HEK293T (cell line): ENCODE measurements at regions not wholly inside any gene's neighbourhood (a gene's known extent, or its start where the extent isn't known, plus 50 kb on each side); places are given as distances from the start of the nearest gene placed in this dataset.

Experiments
- CTCF ChIA-PET: fragments of 350-600 bp; formaldehyde crosslinking; extraction: SDS; loops from one replicate; lab custom pipeline; 2021; ENCODE audit warnings: antibody characterized with exemption, inconsistent platforms; lab: Yijun Ruan, JAX
- POLR2A ChIA-PET: fragments of 350-600 bp; formaldehyde crosslinking; extraction: SDS; loops from one replicate; lab custom pipeline; 2020; ENCODE audit warnings: antibody characterized with exemption, inconsistent platforms; lab: Yijun Ruan, JAX
- DNase-seq: peaks from one replicate; pipeline ENCODE4 v3.0.0; 2012; ENCODE audit warnings: mixed read lengths; ENCODE audit errors: extremely low spot score
- ARNT ChIP-seq: fragments of 450-650 bp; IDR thresholded peaks from 2 replicates; pipeline ENCODE4 v1.6.1; 2017; ENCODE audit warnings: mild to moderate bottlenecking
- BHLHE40 ChIP-seq: fragments of 450-650 bp; IDR thresholded peaks from 2 replicates; pipeline ENCODE4 v1.6.1; 2016; ENCODE audit warnings: mild to moderate bottlenecking, moderate library complexity, borderline replicate concordance
- CTBP1 ChIP-seq: fragments of 450-650 bp; IDR thresholded peaks from 2 replicates; pipeline ENCODE4 v1.6.1; 2016; ENCODE audit warnings: borderline replicate concordance
- ELF4 ChIP-seq: fragments of 450-650 bp; IDR thresholded peaks from 2 replicates; pipeline ENCODE4 v1.6.1; 2017; ENCODE audit warnings: antibody characterized with exemption
- FOXA1 ChIP-seq: fragments of 450-650 bp; IDR thresholded peaks from 2 replicates; pipeline ENCODE4 v1.6.1; 2016; ENCODE audit warnings: mild to moderate bottlenecking
- FOXK2 ChIP-seq: fragments of 450-650 bp; IDR thresholded peaks from 2 replicates; pipeline ENCODE4 v1.6.1; 2016; ENCODE audit warnings: mild to moderate bottlenecking
- FOXM1 ChIP-seq: fragments of 450-650 bp; IDR thresholded peaks from 2 replicates; pipeline ENCODE4 v1.6.1; 2017; ENCODE audit warnings: mild to moderate bottlenecking, borderline replicate concordance
- HDGF ChIP-seq: fragments of 450-650 bp; IDR thresholded peaks from 2 replicates; pipeline ENCODE4 v1.6.1; 2017; ENCODE audit warnings: antibody characterized with exemption, borderline replicate concordance
- L3MBTL2 ChIP-seq: fragments of 450-650 bp; conservative IDR thresholded peaks from 2 replicates; pipeline ENCODE4 v1.6.1; 2016; ENCODE audit warnings: mild to moderate bottlenecking
- LEF1 ChIP-seq: fragments of 450-650 bp; IDR thresholded peaks from 2 replicates; pipeline ENCODE4 v1.6.1; 2017; ENCODE audit warnings: mild to moderate bottlenecking, borderline replicate concordance
- NFRKB ChIP-seq: fragments of 450-650 bp; IDR thresholded peaks from 2 replicates; pipeline ENCODE4 v1.6.1; 2016; ENCODE audit warnings: mild to moderate bottlenecking, moderate library complexity
- SP1 ChIP-seq: fragments of 450-650 bp; IDR thresholded peaks from 2 replicates; pipeline ENCODE4 v1.6.1; 2017
- SUZ12 ChIP-seq: fragments of 450-650 bp; IDR thresholded peaks from 2 replicates; pipeline ENCODE4 v1.6.1; 2016; ENCODE audit warnings: mild to moderate bottlenecking
- TARDBP ChIP-seq: fragments of 450-650 bp; IDR thresholded peaks from 2 replicates; pipeline ENCODE4 v1.6.1; 2016
- ZNF384 ChIP-seq: fragments of 450-650 bp; IDR thresholded peaks from 2 replicates; pipeline ENCODE4 v1.6.1; 2016
- TF ChIP-seq, protein P1 (sequence below): fragments of 450-650 bp; IDR thresholded peaks from 2 replicates; pipeline ENCODE4 v1.6.1; 2016

DNA sequence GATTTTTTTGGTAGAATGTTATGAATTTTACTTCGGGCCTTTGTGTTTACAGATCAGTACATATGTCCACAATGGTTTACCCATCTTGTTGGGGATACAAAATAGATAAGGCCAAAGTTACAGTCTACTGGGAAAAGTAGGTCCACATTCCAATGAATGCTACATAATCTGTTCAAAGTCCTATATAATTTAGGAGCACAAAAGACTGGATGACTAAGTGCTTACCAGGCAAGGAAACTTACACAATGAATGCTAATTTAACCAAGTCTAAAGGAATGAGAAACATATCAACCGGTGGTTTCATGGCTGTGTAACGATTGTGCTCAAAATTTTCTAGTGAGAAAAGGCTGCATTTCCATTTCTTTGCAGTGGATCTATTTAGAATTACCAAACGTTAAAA is 97.4 kb upstream of the TRPM3 start:
- CTCF ChIA-PET, result no interaction called here
- TF ChIP-seq BHLHE40 (no peak), FOXM1 (no peak), NFRKB (no peak), CTBP1 (no peak)
- TF ChIP-seq, protein P1, sequence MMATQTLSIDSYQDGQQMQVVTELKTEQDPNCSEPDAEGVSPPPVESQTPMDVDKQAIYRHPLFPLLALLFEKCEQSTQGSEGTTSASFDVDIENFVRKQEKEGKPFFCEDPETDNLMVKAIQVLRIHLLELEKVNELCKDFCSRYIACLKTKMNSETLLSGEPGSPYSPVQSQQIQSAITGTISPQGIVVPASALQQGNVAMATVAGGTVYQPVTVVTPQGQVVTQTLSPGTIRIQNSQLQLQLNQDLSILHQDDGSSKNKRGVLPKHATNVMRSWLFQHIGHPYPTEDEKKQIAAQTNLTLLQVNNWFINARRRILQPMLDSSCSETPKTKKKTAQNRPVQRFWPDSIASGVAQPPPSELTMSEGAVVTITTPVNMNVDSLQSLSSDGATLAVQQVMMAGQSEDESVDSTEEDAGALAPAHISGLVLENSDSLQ, result no peak
- POLR2A ChIA-PET, result no interaction called here
- no peak for DNase-seq

DNA sequence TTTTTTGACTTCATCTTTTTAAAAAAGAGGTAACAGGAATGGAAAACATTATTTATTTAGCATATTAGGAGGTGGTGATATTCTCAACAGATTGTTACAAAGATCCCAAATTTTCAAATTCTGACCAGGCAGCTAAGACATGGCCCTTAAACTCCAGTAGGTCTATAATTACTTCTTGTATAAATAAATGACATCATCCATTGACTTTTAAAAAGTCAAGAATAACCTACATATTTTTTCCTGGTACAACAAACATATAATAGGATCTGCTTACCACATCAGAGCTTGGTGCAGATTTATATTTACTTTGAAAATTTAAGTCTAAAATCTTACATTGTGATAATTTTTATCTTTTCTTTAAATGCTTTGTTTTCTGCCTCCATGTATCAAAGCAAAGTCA is 92.2 kb upstream of the TRPM3 start:
- ChIA-PET POLR2A (no interaction called here), CTCF (no interaction called here)
- DNase-seq, result no peak
- no peak for TF ChIP-seq ELF4
- TF ChIP-seq NFRKB, result no peak
- TF ChIP-seq BHLHE40, result no peak
- no peak for TF ChIP-seq FOXK2
- TF ChIP-seq FOXA1, result no peak
- TF ChIP-seq LEF1, result no peak
- no peak for TF ChIP-seq CTBP1
- TF ChIP-seq SUZ12, result no peak
- TF ChIP-seq SP1, result no peak
- TF ChIP-seq, protein P1, result no peak
- TF ChIP-seq TARDBP, result no peak
- no peak for TF ChIP-seq L3MBTL2

DNA sequence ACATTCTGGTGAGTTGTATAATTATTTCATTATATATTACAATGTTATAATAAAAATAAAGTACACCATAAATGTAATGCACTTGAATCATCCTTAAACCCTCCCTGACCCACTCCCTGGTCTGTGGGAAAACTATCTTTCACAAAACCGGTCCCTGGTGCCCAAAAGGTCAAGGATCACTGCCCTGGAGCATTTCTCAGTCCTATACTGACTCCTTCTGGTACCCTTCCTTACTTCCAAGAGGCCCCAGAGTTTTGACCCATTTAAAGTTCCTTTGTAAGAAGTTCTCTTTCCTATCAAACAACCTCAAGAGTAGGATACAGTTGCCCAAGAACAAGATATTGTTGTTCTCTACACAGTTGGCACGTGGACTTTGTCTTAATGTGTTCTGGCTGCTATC is 88.9 kb upstream of the TRPM3 start:
- POLR2A ChIA-PET, result no interaction called here
- CTCF ChIA-PET, result no interaction called here
- TF ChIP-seq CTBP1, result no peak
- TF ChIP-seq, protein P1, result no peak
- TF ChIP-seq BHLHE40, result no peak
- no peak for TF ChIP-seq LEF1
- no peak for TF ChIP-seq ELF4
- no peak for TF ChIP-seq TARDBP
- TF ChIP-seq FOXK2, result no peak
- TF ChIP-seq FOXM1, result no peak
- TF ChIP-seq L3MBTL2, result no peak
- TF ChIP-seq SUZ12, result no peak
- TF ChIP-seq NFRKB, result no peak
- no peak for DNase-seq

DNA sequence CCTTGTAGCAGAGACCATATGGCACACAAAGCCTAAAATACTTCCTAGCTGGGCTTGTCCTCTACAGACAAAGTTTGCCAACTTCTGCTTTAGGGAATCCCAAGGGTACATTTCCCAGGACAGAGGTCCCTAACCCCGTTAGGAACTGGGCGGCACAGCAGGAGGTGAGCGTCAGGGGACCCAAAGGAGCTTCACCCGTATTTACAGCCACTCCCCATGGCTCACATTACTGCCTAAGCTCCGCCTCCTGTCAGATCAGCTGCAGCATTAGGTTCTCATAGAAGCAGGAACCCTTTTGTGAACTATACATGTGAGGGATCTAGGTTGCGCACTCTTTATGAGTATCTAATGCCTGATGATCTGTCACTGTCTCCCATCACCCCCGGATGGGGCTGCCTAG is 88.5 kb upstream of the TRPM3 start:
- ChIA-PET POLR2A (no interaction called here), CTCF (no interaction called here)
- TF ChIP-seq CTBP1 (no peak), ZNF384 (no peak), FOXM1 (no peak), HDGF (no peak), NFRKB (no peak), L3MBTL2 (no peak), BHLHE40 (no peak), TARDBP (no peak), ELF4 (no peak), SUZ12 (no peak), FOXA1 (no peak), ARNT (no peak), LEF1 (no peak), SP1 (no peak), FOXK2 (no peak)
- TF ChIP-seq, protein P1, result no peak
- no peak for DNase-seq

DNA sequence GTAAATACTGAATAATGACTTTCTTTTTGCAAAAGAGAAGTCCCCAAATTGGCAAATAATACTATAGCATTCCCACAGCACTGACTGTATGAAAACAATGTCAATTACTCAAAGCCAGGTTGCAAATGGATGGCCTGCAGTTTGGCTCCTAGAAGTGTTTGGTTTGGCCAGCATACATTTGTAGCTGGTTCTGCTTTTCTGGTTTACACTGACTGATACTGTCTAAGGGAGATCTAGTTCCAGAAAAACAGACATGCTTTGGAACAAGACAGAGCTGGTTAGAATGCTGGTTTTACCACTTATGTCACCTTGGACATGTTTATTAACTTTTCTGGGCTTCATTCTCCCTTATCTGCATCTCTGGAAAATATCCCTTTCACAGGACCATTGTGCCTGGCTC is 81.5 kb upstream of the TRPM3 start:
- ChIA-PET CTCF (no interaction called here), POLR2A (no interaction called here)
- TF ChIP-seq BHLHE40 (no peak), HDGF (no peak), SUZ12 (no peak), FOXM1 (no peak)
- no peak for DNase-seq

DNA sequence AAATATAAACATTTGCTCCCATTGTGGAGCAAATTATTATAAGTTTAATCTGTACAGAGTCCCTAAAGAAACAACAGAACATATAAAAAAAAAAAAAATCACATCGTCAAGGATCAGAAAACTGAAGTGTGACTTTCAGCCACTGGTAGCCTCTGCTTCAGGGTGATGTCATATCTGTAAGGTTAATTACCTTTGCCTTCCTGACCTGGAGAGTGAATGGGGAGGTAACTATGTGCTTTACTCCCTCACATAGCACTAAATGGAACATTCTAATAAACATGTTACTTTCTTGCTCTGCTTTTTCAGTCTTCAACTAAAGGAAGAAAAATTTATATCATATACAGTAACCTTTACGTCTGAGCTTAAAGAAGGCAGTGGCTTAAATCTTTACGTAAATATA is 70.3 kb upstream of the TRPM3 start:
- DNase-seq, result no peak
- ChIA-PET CTCF (no interaction called here), POLR2A (no interaction called here)
- TF ChIP-seq HDGF, result no peak
- no peak for TF ChIP-seq SP1
- TF ChIP-seq TARDBP, result no peak
- no peak for TF ChIP-seq NFRKB
- TF ChIP-seq FOXK2, result no peak
- TF ChIP-seq BHLHE40, result no peak
- TF ChIP-seq SUZ12, result no peak
- TF ChIP-seq ELF4, result no peak
- TF ChIP-seq FOXM1, result no peak
- TF ChIP-seq, protein P1, result no peak
- no peak for TF ChIP-seq CTBP1
- no peak for TF ChIP-seq ARNT
- TF ChIP-seq LEF1, result no peak
